ENCODE measurements at regions not wholly inside any gene's neighbourhood (a gene's known extent, or its start where the extent isn't known, plus 50 kb on each side); places are given as distances from the start of the nearest gene placed in this dataset.
"Not testable (repeated sequence)": the region's sequence is repeated elsewhere in the genome, so short reads cannot be mapped to it uniquely, and the experiment has no call there.

DNA sequence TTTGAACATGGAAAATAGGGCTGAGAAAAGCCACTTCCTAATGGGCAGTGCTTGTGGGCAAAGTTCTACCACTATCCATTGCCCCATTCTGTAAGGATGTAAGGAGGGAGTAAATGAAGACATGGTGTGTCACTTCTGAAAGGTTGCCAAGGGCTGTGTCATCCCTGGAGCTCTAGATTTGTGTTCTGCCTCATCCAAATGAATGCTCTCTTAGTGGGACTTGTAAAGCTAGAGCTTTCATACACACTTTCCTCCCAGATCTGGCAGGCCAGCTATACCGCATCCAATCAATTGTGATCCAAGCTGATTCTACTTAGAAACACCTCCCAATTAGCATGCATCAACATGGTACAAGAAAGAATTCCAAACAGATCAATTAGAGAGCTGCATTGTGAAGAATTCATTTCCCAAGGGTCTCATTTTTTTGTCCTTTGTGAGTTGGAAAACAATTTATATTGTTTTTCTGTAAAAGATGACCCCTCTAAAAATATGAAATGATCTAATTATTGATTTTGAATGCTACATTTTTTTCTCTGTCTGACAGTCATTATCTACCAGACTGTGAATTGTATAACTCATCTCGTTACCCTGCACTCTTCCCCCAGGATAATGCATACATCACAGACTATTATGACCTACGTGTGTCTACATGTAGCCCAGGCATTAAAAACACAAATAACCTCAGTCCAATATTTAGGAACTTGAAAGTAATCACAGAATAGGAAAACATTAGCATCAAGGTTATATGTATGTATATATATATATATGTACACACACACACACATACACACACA, 117.1 kb upstream of the DUSP10 start:
- Mint-ChIP-seq H3K4me3 (no peak overlapping the region), H3K9me3 (peaks cover 8% of the 10 kb centered on the region), H3K27ac (no peak overlapping the region), H3K36me3 (no peaks in the 10 kb centered on the region), H3K4me1 (peaks cover 12% of the 10 kb centered on the region), H3K27me3 (ENCODE audit: low read depth) (no peaks in the 10 kb centered on the region)
- no peak for ATAC-seq
- ChIA-PET POLR2A (no interaction called here), CTCF (interaction anchor here (1.1 kb wide), 1 partner anchor 121 kb away, joined by 3 read pairs; no protein-coding TSS in a partner anchor)
- TF ChIP-seq GABPB1 (CRISPR knock-in tag; IDR thresholded peaks at IDR 0.05), result no peak
- TF ChIP-seq, protein P1, sequence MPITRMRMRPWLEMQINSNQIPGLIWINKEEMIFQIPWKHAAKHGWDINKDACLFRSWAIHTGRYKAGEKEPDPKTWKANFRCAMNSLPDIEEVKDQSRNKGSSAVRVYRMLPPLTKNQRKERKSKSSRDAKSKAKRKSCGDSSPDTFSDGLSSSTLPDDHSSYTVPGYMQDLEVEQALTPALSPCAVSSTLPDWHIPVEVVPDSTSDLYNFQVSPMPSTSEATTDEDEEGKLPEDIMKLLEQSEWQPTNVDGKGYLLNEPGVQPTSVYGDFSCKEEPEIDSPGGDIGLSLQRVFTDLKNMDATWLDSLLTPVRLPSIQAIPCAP (CRISPR knock-in tag; IDR thresholded peaks at IDR 0.05), result no peak
- TF ChIP-seq, protein P2, sequence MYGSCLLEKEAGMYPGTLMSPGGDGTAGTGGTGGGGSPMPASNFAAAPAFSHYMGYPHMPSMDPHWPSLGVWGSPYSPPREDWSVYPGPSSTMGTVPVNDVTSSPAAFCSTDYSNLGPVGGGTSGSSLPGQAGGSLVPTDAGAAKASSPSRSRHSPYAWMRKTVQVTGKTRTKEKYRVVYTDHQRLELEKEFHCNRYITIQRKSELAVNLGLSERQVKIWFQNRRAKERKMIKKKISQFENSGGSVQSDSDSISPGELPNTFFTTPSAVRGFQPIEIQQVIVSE (CRISPR knock-in tag; IDR thresholded peaks at IDR 0.05; ENCODE audit: borderline replicate concordance), result no peak
- no peak for DNase-seq (ENCODE audit: low spot score)

DNA sequence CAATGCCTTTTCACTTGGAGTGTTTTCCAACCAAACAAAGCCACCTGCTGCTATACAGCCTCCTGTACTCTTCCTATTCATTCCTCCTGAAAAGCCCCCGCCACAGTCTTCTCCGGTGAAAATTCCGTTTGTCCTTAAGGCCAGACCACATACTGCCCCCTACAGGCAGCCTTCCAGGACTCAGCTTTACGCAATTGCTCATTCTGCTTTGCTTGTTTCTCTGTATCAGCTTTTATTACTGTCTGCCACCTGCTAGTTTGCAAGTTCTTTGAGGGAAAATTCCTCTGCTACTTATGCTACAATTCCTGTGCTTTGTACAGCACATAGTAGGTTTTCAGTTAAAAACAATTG, 115.2 kb upstream of the DUSP10 start:
- POLR2A ChIA-PET; H3K27ac Mint-ChIP-seq; H3K27me3 Mint-ChIP-seq (ENCODE audit: low read depth); DNase-seq (ENCODE audit: low spot score); H3K4me3 Mint-ChIP-seq; H3K36me3 Mint-ChIP-seq: not testable (repeated sequence)
- ATAC-seq, result peak; percentile 80
- Mint-ChIP-seq H3K4me1 (peaks cover 12% of the 10 kb centered on the region), H3K9me3 (peaks cover 10% of the 10 kb centered on the region)
- CTCF ChIA-PET, result interaction anchor here (1.0 kb wide), 1 partner anchor 11 kb away, joined by 3 read pairs; no protein-coding TSS in a partner anchor
- TF ChIP-seq ZNF396 (CRISPR knock-in tag; IDR thresholded peaks at IDR 0.05; ENCODE audit: borderline replicate concordance), result 0 out of 2 replicates have a peak, but pooled peaks have one; percentile 20
- TF ChIP-seq, protein P3, sequence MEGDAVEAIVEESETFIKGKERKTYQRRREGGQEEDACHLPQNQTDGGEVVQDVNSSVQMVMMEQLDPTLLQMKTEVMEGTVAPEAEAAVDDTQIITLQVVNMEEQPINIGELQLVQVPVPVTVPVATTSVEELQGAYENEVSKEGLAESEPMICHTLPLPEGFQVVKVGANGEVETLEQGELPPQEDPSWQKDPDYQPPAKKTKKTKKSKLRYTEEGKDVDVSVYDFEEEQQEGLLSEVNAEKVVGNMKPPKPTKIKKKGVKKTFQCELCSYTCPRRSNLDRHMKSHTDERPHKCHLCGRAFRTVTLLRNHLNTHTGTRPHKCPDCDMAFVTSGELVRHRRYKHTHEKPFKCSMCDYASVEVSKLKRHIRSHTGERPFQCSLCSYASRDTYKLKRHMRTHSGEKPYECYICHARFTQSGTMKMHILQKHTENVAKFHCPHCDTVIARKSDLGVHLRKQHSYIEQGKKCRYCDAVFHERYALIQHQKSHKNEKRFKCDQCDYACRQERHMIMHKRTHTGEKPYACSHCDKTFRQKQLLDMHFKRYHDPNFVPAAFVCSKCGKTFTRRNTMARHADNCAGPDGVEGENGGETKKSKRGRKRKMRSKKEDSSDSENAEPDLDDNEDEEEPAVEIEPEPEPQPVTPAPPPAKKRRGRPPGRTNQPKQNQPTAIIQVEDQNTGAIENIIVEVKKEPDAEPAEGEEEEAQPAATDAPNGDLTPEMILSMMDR (IDR thresholded peaks at IDR 0.05), result peak; percentile 30; the same call in 1 of the 2 replicates

DNA sequence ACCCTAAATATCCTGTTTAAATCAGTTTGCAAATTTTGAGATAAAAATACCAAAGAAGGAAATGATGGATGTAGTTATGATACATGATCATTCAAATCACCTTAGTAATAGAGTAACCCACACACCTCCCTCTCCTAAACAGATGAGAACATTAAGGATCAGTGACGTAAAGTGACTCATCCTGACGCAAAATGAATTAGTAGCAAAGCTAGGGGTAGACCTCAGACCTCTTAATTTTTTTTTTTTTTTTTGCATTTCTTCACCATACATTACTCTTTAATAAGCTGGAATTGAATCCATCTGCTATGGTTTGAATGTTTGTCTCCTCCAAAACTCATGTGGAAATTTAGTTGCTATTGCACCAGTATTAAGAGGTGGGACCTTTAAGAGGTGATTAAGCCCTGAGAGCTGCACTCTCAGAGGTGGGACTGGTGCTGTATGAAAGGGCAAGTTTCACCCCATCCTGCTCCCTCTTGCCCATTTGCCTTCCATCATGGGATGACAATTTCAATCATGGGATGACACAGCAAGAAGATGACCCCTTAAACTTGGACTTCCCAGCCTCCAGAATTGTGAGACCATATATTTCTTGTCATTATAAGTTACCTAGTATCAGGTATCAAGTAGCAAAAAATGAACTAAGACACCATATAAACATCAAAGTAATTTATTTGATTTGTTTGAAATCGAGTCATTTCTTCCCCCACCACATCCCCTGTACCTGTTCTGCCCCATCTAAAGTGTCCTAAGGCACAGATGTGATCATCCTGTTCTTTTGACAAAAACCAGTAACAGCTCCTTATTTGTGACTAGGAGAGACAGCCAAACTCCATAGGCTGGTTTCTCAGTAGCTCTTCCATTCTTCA, 114.6 kb upstream of the DUSP10 start:
- Mint-ChIP-seq H3K36me3 (no peaks in the 10 kb centered on the region), H3K4me3 (no peak overlapping the region), H3K9me3 (peaks cover 10% of the 10 kb centered on the region), H3K4me1 (peaks cover 12% of the 10 kb centered on the region), H3K27ac (no peak overlapping the region), H3K27me3 (ENCODE audit: low read depth) (no peaks in the 10 kb centered on the region; the same call in 1 of the 2 replicates)
- ChIA-PET CTCF (interaction anchor here (0.7 to 1.0 kb wide), 3 partner anchors 10 to 1530 kb away, joined by 3 to 4 read pairs (median 3); no protein-coding TSS in a partner anchor), POLR2A (no interaction called here)
- no peak for DNase-seq (ENCODE audit: low spot score)
- ATAC-seq, result no peak
- TF ChIP-seq, protein P4, sequence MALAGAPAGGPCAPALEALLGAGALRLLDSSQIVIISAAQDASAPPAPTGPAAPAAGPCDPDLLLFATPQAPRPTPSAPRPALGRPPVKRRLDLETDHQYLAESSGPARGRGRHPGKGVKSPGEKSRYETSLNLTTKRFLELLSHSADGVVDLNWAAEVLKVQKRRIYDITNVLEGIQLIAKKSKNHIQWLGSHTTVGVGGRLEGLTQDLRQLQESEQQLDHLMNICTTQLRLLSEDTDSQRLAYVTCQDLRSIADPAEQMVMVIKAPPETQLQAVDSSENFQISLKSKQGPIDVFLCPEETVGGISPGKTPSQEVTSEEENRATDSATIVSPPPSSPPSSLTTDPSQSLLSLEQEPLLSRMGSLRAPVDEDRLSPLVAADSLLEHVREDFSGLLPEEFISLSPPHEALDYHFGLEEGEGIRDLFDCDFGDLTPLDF (CRISPR knock-in tag; IDR thresholded peaks at IDR 0.05), result no peak
- TF ChIP-seq, protein P2 (CRISPR knock-in tag; IDR thresholded peaks at IDR 0.05; ENCODE audit: borderline replicate concordance), result no peak
- TF ChIP-seq ZNF416 (CRISPR knock-in tag; IDR thresholded peaks at IDR 0.05), result no peak

DNA sequence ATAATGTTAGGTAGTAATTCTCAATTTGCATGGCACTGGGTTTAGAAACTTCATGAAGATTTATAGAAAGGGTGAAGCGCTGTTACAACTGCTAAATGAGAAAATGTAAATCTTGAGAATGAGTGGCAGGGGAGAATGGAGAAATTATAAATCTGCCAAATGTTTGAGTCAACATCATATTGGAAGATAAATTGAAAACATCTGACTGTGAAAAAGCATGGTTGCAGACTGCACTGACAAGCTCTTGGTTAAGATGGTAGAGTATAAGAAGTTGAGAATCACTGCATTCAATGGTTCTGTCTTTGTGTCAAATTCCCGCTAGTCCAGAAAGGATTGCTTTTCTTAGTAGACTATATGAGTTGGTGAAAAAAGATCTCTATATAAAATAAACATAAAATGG, 113.3 kb upstream of the DUSP10 start:
- H3K36me3 Mint-ChIP-seq, result no peaks in the 10 kb centered on the region
- H3K27ac Mint-ChIP-seq, result no peak overlapping the region
- peaks cover 12% of the 10 kb centered on the region for H3K4me1 Mint-ChIP-seq
- no peak for TF ChIP-seq ZBTB21 (CRISPR knock-in tag; IDR thresholded peaks at IDR 0.05; ENCODE audit: borderline replicate concordance)
- TF ChIP-seq CREB1 (CRISPR knock-in tag; IDR thresholded peaks at IDR 0.05), result no peak
- TF ChIP-seq ATF1 (CRISPR knock-in tag; IDR thresholded peaks at IDR 0.05), result no peak
- TF ChIP-seq, protein P5, sequence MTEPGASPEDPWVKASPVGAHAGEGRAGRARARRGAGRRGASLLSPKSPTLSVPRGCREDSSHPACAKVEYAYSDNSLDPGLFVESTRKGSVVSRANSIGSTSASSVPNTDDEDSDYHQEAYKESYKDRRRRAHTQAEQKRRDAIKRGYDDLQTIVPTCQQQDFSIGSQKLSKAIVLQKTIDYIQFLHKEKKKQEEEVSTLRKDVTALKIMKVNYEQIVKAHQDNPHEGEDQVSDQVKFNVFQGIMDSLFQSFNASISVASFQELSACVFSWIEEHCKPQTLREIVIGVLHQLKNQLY (CRISPR knock-in tag; IDR thresholded peaks at IDR 0.05), result no peak
- no peak for TF ChIP-seq NR3C1 (CRISPR knock-in tag; conservative IDR thresholded peaks at IDR 0.05; ENCODE audit: low read depth)
- no peak for TF ChIP-seq FOXP1 (CRISPR knock-in tag; IDR thresholded peaks at IDR 0.05; ENCODE audit: borderline replicate concordance)
- no peak for TF ChIP-seq NFE2L1 (CRISPR knock-in tag; IDR thresholded peaks at IDR 0.05)
- no peak for TF ChIP-seq KAT7 (CRISPR knock-in tag; IDR thresholded peaks at IDR 0.05; ENCODE audit: borderline replicate concordance)
- no peak for TF ChIP-seq ZNF317 (CRISPR knock-in tag; IDR thresholded peaks at IDR 0.05; ENCODE audit: borderline replicate concordance, low read depth)
- TF ChIP-seq SP1 (CRISPR knock-in tag; conservative IDR thresholded peaks at IDR 0.05), result no peak
- peaks cover 18% of the 10 kb centered on the region for H3K9me3 Mint-ChIP-seq
- DNase-seq (ENCODE audit: low spot score), result no peak
- no peak for ATAC-seq
- no peaks in the 10 kb centered on the region; the same call in 1 of the 2 replicates for H3K27me3 Mint-ChIP-seq (ENCODE audit: low read depth)
- ChIA-PET POLR2A (no interaction called here), CTCF (no interaction called here)
- H3K4me3 Mint-ChIP-seq, result no peak overlapping the region

Measured in WTC11 (cell line).